LoVo (cell line): ENCODE measurements at regions not wholly inside any gene's neighbourhood (a gene's known extent, or its start where the extent isn't known, plus 50 kb on each side); places are given as distances from the start of the nearest gene placed in this dataset.
"Not testable (repeated sequence)": the region's sequence is repeated elsewhere in the genome, so short reads cannot be mapped to it uniquely, and the experiment has no call there.

Experiments
- DNase-seq: peaks from one replicate; pipeline ENCODE4 v3.0.0-alpha.2; 2016; ENCODE audit warnings: low spot score

GRCh38 chr22:27097933-27098332, 440.5 kb downstream of the MIAT start:
- peak; percentile 38 for DNase-seq

DNA sequence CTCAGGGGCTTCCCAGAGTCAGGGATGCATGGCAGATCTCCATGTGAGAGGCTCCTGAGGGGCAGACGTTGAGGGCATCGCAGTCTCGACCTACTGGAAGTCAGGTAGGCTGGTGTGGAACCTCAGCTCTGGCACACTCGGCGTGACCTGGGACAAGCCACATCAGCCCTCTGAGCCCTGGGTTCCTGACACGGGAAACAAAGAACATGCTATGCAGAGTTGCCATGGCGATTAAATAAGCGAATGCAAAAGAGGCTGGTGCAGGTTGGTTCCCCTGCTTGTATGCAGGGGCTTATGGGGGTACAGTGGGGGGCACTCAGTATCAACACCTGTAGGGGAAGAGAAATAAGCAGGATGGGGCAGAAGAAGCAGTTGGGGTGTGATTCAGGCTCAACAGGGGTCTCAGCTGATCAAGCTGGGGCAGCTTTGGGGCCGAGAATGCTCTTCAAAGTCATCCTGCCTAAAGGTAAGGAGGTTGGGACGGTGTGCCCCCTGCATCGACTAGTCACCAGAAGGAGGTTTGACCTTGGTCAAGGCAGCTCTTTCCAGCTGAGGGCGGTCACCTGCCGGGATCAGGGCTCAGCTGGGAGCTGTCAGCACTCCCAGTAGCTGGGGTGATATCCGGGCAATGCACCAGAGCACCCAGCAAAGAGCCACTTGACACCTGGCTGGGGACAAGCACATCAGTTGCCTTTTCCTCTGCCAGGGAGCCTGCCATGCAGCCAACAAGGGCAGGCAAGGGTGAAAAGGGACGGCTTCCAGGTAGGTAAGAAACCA, 442.7 kb downstream of the MIAT start:
- no peak for DNase-seq

DNA sequence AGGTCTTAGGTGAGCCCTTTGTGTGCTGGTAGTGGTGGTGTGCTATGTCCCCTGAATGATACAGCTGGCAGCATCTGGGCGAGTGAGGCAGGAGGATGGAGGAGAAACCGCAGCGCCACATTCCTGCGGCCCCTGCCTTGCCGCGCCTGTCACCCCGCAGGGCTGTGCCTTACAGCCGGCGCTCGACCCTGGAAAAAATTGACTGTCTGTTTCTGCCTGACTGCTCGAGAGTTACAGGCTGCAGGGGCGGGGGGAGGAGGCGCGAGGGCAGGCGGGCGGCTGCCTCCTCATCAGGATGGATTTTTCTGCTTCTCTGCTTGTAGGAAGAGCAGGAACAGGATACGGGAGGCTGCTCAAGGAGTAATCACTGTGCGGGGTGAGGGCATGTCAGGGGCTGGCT, 443.4 kb downstream of the MIAT start:
- no peak for DNase-seq

GRCh38 chr22:27101288-27101687, 443.9 kb downstream of the MIAT start:
- DNase-seq, result no peak

DNA sequence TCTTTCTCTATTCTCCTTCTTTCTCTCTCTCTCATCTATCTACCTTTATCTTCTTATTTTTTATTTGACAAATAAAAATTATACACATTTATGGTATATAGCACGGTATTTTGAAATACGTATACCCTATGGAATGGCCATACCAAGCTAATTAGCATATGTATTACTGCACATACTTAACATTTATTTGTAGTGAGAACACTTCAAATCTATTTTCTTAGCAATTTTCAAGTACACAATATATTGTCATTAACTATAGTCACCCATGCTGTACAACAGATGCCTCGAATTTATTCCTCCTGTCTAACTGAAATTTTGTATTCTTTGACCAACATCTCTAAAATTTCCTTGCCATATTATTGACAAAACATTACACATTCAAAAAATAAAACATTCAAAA, 447.1 kb downstream of the MIAT start:
- no peak for DNase-seq

- no peak for DNase-seq
Observed at GRCh38 chr22:27105142-27106025, 448.0 kb downstream of the MIAT start.

GRCh38 chr22:27106985-27107384, 449.6 kb downstream of the MIAT start:
- DNase-seq, result no peak

- no peak for DNase-seq
Observed at GRCh38 chr22:27107386-27107785, 450.0 kb downstream of the MIAT start.

- peak; percentile 68 for DNase-seq
Observed at GRCh38 chr22:27107824-27108223, 450.4 kb downstream of the MIAT start.

DNA sequence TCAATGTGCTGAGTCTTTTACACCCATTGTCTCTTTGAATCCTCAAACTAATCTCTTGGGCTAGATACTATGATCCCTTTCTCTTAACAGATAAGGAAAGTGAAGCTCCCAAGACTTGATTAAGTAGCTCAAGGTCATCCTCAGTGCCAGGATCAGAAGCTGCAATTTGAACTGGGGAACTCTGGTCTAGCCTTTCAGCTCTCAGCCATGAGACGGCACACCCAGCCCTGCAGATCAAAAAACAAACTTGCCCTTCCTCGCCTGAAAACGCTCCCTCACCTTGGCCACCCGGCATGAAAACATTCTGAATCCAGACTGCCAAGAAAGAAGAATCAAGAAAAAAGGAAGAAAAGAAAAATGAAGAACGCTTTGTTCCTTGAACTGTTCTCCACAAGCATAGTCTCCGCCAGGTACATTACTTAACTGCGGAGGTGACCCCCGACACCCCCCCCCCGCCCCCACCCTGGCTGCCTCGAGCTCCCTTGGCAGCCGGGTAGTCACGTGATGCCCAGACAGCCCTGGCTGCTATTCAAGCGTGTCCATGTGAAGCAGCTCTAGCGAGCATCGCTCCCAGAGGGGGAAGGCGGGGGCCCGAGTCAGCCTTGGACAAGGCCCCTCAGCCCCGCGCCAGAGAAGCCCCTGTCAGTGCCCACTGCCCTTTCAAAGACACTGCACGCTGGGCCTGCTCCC, 451.2 kb downstream of the MIAT start:
- no peak for DNase-seq

- not testable (repeated sequence) for DNase-seq
Observed at GRCh38 chr22:27109406-27109805, 452.0 kb downstream of the MIAT start.

DNA sequence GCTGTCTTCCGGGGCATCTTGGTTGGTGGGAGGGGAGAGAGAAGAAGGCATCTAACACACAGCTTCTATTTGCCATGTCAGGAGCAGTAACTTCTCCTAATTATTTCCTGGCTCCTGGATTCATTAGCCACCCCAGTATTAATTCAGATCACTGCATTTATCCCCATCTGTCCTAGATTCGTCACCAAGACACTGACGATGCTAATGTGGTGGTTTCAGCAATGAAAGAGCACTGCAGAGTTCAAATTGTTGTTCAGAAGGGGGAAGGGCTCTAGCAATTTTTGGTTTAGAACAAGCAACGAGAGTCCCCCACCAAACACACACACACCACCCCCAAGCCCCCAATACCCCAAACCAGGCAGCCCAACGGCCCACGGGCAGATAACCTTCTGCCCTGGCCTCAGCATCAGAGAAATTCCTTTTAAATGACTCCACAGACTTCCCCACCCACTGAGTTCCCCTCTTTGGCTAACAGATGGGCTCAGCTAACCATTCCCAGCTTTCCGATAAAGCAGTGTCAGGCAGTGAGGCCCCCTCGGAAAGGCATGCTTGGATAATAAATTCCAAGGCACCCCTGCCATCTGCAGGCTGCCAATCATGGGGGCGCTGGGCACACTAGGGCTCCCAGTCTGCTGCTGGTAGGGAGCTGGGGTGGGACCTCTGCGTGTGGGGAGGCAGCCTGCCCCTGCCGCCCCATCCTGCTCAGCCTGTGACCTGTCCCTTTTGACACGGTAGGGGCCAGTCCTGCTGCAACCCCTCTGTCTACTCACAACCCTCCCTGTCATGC, 453.5 kb downstream of the MIAT start:
- no peak for DNase-seq

DNA sequence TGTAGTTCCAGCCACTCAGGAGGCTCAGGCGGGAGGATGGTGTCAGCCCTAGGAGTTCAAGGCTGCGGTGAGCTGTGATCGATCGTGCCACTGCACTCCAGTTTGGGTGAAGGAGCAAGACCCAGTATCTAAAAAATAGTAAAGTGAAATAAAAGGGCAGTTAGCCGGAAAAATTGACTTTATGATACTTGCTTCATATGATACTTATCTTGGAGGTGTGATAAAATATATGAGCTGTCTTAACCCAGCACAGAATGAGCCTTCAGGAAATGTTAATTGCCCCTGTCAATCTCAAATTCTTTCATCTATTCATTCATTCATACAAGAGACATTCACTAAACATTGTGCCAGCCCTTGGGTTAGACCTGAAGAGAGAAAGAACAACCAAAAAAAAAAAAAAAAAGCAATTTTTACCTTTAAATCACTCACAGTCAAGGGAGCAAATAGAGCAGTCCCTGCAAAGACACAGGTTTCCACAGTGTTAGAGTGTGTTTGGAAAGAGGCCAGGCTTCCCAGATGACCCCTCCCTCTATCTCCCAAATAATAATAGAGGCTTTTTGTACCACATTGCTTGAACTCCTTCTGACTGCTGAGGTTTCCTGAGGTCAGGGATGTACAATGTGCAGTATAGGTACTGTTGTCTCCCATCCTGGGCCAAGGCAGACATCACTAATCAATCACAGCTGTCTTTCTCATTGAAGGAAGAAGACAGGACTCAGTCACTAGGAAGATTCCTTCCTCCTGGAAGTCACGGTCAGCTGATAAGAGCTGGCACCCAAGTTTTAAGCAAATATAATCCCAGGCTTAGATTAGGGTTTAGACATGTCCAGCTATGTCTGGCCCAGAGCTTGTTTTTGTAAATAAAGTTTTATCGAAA, 454.6 kb downstream of the MIAT start:
- no peak for DNase-seq

GRCh38 chr22:27113211-27113635, 455.8 kb downstream of the MIAT start:
- peak; percentile 50 for DNase-seq

DNA sequence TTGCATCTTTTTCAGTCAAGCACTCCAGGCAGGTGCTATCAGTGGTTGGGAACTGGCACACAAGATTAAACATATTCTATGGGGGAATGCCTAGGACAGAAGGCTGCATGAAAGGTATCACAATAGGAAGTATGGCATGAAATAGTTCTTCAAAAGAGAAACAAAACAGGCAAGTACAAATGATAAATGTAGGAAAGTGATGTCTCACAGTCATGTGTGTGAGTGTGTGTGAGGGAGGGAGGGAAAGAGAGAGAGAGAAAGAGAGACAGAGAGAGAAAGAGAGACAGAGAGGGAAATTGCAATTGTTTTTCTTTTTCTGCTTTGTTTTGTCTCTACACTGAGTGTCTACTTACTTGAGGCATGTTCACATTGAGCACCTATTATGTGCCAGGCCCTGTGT, 456.3 kb downstream of the MIAT start:
- DNase-seq, result no peak

GRCh38 chr22:27114186-27114585, 456.8 kb downstream of the MIAT start:
- DNase-seq, result no peak

DNA sequence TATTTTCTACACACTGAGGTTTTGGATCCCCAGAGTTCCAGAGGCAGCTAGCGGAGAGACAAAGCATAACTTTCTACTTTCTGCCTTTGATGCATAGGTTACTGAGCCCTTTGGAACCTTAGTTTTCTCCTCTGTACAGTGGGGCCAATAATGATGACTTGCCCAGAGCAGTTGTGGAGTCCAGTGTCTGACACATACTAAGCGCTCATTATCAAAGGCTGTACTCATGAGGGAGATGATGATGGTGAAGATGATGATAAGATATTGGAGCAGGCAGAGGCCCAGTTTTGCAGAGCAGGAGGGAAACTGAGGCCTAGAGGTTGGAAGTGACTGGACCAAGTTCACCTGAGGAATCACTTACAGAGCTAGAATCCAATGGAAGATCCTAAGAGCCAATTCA, 458.0 kb downstream of the MIAT start:
- DNase-seq, result no peak

DNA sequence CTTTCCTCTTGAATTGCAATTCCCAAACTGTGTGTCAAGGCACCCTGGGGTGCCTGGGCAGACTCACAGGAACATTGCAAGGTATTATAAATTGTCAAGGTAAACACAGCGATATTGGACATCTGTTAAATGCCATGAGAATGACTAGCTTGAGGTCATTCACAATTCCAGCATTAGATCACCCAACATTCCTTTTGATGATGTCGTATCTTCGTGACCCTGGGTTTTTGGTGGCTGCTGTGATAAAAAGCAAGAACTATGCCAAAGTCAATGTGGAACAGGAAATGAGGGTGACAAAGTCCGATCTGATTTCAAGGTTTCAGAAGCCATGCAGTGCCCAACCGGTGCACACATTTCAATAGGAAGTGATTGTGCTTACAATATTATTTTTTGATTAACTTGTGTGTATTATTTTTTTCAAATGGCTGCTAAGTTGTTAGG, 458.4 kb downstream of the MIAT start:
- DNase-seq, result peak; percentile 35

DNA sequence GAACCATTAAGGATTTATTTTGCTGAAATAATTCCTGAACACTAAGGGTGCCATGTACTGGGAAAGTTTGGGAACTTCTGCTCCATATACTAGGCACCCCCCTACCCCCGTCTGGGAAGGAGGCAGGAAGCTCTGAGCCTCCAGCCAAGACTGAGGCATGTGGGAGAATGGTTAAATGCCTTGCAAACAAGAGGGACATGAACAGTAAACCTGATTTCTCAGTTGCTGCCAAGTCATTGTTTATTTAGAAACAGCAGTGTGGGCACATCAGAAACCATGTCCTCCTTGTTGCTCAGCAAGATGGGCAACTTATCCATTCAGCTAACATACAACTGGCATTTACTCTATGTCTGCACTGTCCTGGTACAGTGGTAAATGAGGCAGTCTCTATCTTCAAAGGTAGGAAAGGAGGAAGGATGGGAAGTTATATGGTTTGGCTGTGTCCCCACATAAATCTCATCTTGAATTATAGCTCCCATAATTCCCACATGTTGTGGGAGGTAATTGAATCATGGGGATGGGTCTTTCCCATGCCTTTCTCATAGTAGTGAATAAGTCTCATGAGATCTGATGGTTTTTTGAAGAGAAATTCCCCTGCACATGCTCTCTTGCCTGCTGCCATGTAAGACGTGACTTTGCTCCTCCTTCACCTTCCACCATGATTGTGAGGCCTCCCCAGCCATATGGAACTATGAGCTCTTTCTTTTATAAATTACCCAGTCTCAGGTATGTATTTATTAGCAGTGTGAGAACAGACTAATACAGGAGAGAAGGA, 459.1 kb downstream of the MIAT start:
- no peak for DNase-seq

GRCh38 chr22:27120036-27120435, 462.6 kb downstream of the MIAT start:
- no peak for DNase-seq
